NCI-H345 treated with DMSO at 0.1 percent for 48 hours (cell line): ENCODE measurements at regions not wholly inside any gene's neighbourhood (a gene's known extent, or its start where the extent isn't known, plus 50 kb on each side); places are given as distances from the start of the nearest gene placed in this dataset.
"Not testable (repeated sequence)": the region's sequence is repeated elsewhere in the genome, so short reads cannot be mapped to it uniquely, and the experiment has no call there.

Experiments
- DNase-seq: peaks from one replicate; lab custom pipeline; 2025; ENCODE audit not compliant: unreplicated experiment; lab: John Stamatoyannopoulos, UW

DNA sequence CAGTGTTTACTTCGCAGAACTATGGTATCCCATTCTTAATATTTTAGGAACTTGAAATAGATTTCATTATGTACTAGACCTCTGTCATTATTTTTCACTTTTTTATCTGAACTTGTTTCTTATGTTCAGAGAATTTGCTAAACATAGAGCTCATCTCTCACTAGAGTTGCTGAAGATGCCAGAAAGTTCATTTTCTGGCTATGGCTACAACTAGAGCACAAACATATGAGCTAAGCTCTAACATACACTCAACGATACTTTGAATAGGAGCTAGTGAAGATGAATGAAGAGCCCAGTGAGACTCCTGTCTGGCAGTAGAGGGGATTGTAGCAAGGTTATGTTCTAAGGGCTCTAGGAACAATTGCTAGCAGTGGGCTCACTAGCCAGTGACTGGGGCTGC lies 582.2 kb downstream of the KIF4B start:
- DNase-seq = no peak

DNA sequence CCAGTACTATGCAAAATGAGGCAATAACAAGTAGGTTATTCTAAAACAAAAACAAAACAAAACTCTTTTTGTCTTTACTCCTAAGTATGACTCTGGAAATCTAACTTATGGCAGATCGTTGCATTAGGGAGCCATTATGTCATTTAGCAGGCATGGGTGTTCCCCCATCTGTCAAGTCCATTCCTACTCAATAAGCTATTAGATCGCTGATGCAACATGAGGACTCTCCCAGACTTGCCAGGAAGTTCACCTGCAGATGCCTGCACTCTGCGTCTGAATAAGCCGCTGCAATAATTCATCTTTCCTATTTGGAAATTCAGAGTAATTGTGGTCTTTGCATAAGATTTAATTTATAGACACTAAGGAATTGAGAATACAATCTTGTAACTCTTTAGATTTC lies 585.0 kb downstream of the KIF4B start:
- no peak for DNase-seq

- DNase-seq = no peak
Observed at GRCh38 chr5:155605920-155606319, 592.4 kb downstream of the KIF4B start.

DNA sequence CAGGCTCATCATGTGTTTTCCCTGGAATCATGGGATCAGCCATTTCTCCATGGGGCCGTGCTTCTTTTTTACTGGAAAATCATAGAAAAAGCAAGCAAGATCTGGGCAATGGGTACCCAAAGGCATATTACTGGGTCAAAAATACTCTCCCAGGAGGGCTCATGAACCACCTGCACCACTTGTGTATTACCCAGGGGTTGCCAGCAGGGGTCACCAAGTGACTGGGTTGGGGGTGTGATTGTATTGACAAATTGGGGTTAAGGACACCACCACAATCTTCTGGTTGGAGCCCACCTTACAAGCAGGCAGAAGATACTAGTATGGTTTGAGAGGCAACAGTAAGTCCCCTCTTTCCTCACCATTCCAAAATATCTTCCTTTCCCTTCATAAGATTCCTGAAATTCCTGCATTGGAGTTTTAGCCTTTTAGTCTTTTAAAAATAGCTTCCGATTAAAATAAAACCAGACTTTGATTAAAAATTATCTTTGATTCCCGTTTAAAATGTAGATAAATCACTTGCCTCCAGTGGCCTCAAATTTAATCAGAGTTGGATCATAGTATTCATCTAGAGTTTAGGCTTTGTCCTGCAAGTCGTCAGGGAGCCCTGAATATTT lies 603.3 kb downstream of the KIF4B start:
- no peak for DNase-seq

DNA sequence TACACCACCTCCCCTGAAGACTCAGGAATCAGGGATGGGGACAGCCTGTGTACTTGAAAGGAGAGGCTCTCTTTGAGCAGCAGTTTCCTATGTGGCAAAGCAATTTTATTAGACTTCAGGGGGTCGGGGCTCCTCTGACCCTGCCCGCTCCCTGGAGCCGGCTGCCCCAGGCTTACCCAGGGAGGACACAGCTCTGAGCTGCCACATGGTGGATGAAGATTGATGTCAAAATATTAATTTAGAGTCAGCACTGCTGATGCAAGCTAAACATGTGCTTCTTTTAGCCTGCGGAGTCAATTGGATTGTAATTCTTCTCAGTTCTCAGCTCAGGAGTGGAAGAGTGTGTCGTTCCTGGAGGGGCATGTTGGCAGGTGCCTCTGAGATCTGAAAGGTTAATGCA lies 606.1 kb downstream of the KIF4B start:
- DNase-seq = no peak

DNA sequence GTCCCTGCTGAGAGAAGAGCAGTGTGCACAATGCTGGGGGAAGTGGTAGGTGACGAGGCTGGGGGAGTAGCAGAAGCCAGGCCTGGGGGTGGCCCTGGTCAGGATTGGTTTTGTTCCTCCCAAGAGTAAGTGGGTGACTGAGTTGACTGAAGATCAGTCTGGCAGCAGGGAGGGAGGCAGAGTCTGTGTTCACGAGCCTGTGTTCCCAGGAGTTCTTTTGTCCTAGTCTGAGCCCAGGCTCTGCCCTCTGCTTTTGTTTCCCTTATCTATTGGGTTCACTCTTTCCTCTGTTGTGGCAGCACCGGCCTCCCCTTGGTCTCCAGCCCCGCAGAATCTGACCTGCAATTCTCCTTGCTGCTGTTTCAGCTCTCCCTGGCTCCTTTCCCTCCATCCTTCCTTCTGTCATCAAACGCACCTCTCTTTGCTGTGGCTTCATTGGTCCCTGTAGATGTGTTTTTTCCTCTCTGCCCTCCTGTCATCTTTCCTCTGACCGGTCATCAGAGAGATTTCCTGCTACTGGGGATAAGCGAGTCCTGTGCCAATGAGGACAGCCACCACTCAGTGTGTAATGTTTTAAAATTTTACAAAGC lies 607.4 kb downstream of the KIF4B start:
- DNase-seq = no peak

- no peak for DNase-seq
Observed at GRCh38 chr5:155624597-155625241, 611.2 kb downstream of the KIF4B start.

DNA sequence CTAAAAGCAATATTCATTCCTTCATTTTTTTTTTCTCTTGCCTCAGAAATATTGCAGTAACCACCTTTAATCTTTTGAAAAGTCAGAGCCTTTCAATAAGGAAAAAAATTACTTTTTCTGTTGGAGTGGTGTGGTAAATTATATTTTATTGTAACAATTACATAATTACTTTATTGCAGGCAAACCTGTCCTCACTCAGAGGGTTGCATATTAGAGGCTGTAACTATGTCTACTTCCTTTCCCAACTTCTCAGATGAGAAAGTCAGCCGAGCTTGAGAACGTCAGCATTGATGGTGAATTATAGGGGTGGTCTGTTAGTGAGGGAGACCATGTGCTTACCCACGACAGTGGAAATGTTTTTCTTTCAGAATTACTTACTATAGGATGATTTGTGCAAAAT lies 611.8 kb downstream of the KIF4B start:
- DNase-seq = no peak

DNA sequence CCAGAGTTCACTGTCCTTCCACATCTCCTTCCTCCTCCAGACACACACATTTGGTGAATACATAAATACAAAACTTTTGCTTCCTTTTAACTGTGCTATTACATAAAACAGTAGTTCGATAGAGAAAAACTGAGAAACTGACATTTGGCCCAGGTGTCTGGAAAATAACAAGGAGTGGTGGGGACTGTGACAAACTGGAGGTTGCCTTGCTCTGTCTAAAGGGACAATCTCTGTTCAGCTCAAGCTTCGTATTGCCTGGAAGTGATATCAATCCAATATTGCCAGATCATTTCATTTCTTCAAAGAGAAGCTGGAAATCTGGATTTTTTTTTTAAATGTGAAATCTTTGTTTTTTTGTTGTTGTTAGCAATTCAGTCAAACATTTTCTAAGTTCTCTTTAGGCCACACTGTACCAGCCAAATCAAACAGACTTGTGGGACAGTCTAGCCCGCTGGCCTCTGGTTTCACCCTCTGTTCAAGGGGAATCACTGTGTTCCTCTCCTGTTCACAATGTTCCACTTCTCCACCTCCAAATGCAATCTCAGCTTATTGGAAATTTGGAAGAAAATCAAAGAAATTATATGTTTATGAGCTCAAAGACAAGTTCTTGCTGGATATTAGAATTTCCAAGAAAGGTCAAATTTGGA lies 612.5 kb downstream of the KIF4B start:
- DNase-seq = no peak

DNA sequence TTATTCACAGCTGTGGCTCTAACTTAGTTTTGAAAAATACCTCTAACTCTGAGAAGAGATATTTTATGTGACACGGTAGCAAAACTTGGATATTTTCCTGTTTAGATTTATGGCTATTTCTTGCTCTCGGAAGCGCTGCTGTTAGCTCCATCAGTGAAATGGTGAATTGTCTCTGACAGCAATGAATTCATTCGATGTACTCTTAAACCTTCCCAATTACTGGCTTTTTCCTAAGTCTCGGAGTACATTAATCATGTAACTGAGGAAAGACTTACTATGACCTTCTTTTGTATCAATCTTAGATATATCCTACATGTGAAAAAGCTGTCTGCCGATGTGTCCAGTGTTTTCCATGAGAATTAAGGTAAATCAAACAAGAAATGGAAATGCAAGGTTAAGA lies 613.0 kb downstream of the KIF4B start:
- no peak for DNase-seq

- DNase-seq = no peak
Observed at GRCh38 chr5:155628346-155628745, 614.8 kb downstream of the KIF4B start.

DNA sequence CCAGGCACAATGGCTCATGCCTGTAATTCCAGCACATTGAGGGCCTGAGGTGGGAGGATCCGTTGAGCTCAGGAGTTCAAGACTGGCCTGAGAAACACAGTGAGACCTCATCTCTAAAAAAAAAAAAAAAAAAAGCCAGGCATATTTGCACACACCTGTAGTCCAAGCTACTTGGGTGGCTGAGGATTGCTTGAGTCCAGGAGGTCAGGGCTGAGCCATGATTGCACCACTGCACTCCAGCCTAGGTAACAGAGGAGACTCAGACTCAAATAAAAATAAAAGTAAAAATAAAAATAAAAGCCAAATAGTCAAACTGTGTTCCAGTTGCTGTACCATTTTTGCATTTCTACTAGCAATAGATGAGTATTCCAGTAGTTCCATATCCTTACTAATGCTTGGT lies 616.0 kb downstream of the KIF4B start:
- DNase-seq = no peak

DNA sequence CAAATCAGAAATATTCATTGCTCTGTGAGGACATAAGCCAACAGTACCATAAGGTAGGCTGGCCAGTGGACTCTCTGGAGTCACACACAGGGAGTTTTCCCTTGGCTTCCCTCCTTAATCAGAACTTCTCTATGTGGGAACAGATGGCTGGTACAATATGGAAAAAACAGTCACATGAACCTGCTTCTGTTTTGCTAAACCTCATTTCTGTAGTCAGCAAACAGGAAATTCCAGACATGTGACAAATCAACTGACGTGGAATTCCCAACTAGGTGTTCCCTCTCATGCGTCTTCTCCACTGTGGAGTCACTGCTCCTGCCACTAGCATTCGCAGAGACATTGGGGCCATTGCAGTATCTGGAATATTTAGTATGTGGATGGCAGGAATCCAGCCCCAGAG lies 617.6 kb downstream of the KIF4B start:
- DNase-seq = no peak

DNA sequence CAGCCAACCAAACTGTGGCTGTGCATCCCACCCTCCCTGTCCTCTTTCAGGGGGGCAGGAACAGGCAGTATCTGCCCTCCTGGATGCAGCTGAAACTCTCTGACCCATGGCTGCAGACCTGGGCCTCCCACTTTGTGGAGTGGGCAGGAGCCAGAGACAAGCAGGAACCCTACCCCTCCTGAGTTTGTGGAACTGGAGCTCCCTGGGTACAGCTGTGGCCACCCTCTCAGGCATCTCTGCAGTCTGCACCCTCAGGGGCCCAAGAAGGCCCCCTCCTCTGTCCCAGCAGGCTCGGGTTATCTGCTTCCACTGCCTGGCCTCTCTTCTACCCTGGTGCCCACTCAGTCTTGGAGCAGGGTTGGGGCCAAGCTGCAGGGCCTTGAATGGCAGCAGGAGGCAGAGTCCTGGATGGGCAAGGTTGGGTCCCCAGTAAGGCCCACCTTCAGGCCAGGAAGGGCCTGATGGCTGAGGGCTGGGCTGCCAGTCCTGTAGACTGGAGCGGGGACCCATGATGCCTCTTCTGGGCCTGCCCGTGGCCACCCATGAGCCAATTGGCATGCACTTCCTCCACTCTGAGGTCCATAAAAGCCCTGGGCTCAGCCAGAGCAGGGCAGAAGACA lies 619.9 kb downstream of the KIF4B start:
- no peak for DNase-seq

DNA sequence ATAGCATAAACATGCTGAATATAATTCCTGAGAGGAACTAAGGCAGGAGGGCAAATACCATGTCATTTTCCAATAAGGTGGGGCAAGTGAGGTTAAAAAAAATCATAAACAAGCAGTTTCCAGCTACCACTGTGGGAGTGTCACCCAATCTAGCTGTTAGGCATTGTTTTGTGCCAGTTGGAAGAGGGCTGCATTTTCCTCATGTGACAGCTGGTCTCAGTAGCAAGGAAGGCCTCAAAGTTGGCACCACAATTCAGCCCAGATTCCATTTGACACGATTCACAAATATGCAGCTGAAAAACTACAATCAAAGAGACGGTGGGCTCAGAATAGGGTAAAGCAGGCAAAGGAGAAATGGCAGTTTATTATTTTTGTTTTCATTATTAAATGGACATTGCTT lies 636.1 kb downstream of the KIF4B start:
- no peak for DNase-seq

DNA sequence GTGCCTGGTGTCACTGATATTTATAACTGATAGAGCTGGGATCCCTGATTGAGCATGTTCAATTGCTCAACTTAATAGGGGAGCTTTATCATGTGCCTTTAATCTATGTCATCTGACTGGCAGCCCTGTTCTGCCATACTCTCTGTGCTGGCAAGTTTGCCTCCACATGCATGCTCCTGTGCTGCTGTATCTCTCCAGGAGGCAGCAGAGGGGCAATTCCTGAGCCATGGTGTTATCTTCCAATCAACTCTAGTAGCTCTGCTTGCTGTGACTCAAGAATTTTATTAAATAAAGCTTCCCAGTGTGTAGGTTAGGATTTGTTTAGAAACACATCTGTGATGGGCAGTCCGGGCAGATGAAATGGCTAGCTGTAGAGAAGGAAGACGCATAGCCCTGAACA lies 642.0 kb downstream of the KIF4B start:
- no peak for DNase-seq

GRCh38 chr5:155661859-155662258 lies 648.3 kb downstream of the KIF4B start:
- no peak for DNase-seq

DNA sequence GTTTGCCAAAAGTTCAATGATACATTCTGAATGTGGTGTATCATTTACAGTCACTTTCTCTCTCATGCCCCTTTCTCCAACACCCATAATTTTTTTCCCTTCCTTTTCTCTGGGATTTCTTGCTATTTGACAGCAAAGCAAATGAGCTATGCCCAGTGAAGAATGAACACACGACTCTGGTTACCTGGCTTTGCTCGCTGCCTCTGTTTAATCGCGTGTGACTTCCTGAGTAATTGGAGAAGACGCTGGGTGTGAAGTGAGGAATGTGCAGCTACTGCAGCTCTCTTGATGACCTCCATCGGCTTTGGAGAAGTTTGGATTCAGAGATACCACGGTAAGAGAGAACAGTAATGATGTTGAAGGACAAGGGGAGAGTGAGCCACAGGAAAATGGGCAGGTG lies 651.8 kb downstream of the KIF4B start:
- no peak for DNase-seq

GRCh38 chr5:155672001-155672400 lies 655.0 kb upstream of the SGCD start:
- DNase-seq = not testable (repeated sequence)

GRCh38 chr5:155676967-155677366 lies 650.0 kb upstream of the SGCD start:
- DNase-seq = no peak

DNA sequence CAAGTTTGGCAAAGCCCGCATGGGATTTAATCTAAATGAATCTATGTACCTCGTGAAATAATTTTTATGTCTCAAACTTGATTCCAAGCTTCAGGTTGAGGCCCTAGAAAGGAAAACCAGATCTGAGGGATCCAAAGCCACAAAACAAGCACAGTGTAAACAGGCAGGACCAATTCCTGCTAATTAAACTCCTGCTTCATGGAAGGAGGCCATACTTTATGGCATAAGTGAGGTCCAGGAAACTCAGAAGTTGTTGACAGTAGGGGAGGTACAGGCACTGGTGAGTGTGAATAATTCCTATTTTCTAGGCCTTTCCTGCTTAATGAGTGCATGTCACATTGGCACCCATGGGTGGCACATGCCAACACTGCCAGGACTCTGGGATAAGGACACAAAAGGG lies 648.6 kb upstream of the SGCD start:
- DNase-seq = no peak

GRCh38 chr5:155679530-155679929 lies 647.4 kb upstream of the SGCD start:
- no peak for DNase-seq
